HepG2 (cell line): ENCODE measurements at regions not wholly inside any gene's neighbourhood (a gene's known extent, or its start where the extent isn't known, plus 50 kb on each side); places are given as distances from the start of the nearest gene placed in this dataset.

Experiments
- BCL3 ChIP-seq: sonication (generic); formaldehyde crosslinking; IDR thresholded peaks from 2 replicates; pipeline ENCODE4 v1.5.1; 2020; ENCODE audit warnings: mild to moderate bottlenecking, missing genetic modification reagents, moderate library complexity
- CTCF ChIP-seq: sonication (generic); formaldehyde crosslinking; IDR thresholded peaks from 2 replicates; pipeline ENCODE4 v1.5.0; 2020; ENCODE audit warnings: mild to moderate bottlenecking, missing genetic modification reagents, moderate library complexity
- FOXA3 ChIP-seq: IDR thresholded peaks from 2 replicates; pipeline ENCODE4 v1.6.1; 2016; ENCODE audit warnings: missing genetic modification reagents, missing compliant biosample characterization
- JUNB ChIP-seq: sonication (generic); formaldehyde crosslinking; IDR thresholded peaks from 2 replicates; pipeline ENCODE4 v1.8.0; 2022; ENCODE audit warnings: missing genetic modification reagents, mild to moderate bottlenecking, borderline replicate concordance
- SMC3 ChIP-seq: IDR thresholded peaks from 2 replicates; pipeline ENCODE4 v1.6.1; 2011; ENCODE audit warnings: low read length, improper control_type of control experiment
- YEATS4 ChIP-seq: sonication (generic); formaldehyde crosslinking; IDR thresholded peaks from 2 replicates; pipeline ENCODE4 v1.4.0; 2020; ENCODE audit warnings: missing genetic modification reagents, borderline replicate concordance
- ZBTB20 ChIP-seq: sonication (generic); formaldehyde crosslinking; IDR thresholded peaks from 2 replicates; pipeline ENCODE4 v1.8.1; 2023; ENCODE audit warnings: missing genetic modification reagents, low read depth, mild to moderate bottlenecking, borderline replicate concordance
- TF ChIP-seq, protein P1 (sequence below): sonication (generic); formaldehyde crosslinking; IDR thresholded peaks from 2 replicates; pipeline ENCODE4 v1.4.0; 2020; ENCODE audit warnings: missing genetic modification reagents, mild to moderate bottlenecking, borderline replicate concordance
- TF ChIP-seq, protein P2 (sequence below): conservative IDR thresholded peaks from 2 replicates; pipeline ENCODE4 v1.6.1; 2018; ENCODE audit warnings: missing genetic modification reagents

GRCh38 chr11:93256623-93257022 lies 58.8 kb upstream of the SLC36A4 start:
- TF ChIP-seq SMC3, result no peak
- no peak for TF ChIP-seq ZBTB20 (CRISPR knock-in tag)
- no peak for TF ChIP-seq BCL3 (CRISPR knock-in tag)
- TF ChIP-seq YEATS4, result no peak
- TF ChIP-seq, protein P1, sequence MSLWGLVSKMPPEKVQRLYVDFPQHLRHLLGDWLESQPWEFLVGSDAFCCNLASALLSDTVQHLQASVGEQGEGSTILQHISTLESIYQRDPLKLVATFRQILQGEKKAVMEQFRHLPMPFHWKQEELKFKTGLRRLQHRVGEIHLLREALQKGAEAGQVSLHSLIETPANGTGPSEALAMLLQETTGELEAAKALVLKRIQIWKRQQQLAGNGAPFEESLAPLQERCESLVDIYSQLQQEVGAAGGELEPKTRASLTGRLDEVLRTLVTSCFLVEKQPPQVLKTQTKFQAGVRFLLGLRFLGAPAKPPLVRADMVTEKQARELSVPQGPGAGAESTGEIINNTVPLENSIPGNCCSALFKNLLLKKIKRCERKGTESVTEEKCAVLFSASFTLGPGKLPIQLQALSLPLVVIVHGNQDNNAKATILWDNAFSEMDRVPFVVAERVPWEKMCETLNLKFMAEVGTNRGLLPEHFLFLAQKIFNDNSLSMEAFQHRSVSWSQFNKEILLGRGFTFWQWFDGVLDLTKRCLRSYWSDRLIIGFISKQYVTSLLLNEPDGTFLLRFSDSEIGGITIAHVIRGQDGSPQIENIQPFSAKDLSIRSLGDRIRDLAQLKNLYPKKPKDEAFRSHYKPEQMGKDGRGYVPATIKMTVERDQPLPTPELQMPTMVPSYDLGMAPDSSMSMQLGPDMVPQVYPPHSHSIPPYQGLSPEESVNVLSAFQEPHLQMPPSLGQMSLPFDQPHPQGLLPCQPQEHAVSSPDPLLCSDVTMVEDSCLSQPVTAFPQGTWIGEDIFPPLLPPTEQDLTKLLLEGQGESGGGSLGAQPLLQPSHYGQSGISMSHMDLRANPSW (CRISPR knock-in tag), result no peak
- no peak for TF ChIP-seq JUNB (CRISPR knock-in tag)
- TF ChIP-seq CTCF, result no peak
- TF ChIP-seq, protein P2, sequence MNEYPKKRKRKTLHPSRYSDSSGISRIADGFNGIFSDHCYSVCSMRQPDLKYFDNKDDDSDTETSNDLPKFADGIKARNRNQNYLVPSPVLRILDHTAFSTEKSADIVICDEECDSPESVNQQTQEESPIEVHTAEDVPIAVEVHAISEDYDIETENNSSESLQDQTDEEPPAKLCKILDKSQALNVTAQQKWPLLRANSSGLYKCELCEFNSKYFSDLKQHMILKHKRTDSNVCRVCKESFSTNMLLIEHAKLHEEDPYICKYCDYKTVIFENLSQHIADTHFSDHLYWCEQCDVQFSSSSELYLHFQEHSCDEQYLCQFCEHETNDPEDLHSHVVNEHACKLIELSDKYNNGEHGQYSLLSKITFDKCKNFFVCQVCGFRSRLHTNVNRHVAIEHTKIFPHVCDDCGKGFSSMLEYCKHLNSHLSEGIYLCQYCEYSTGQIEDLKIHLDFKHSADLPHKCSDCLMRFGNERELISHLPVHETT (CRISPR knock-in tag), result no peak
- no peak for TF ChIP-seq FOXA3 (CRISPR knock-in tag)
